OCI-LY7 (cell line): ENCODE measurements at regions not wholly inside any gene's neighbourhood (a gene's known extent, or its start where the extent isn't known, plus 50 kb on each side); places are given as distances from the start of the nearest gene placed in this dataset.

Experiments used
- CTCF ChIP-seq: fragments of 200-600 bp; sonication (generic); conservative IDR thresholded peaks from 2 replicates; pipeline ENCODE4 v1.5.1; 2014; ENCODE audit warnings: mild to moderate bottlenecking, antibody characterized with exemption, low read length, moderate library complexity, mixed read lengths
- EZH2phosphoT487 ChIP-seq: fragments of 200-600 bp; sonication (generic); IDR thresholded peaks from 2 replicates; pipeline ENCODE4 v1.6.1; 2018; ENCODE audit warnings: low read depth, borderline replicate concordance, mild to moderate bottlenecking, mixed run types, antibody characterized with exemption, low read length, moderate library complexity, mixed read lengths

GRCh38 chr1:95168761-95169351, 51.7 kb downstream of the TLCD4 start:
- TF ChIP-seq CTCF, result no peak
- no peak for TF ChIP-seq EZH2phosphoT487
